NCI-H345 treated with DMSO at 0.1 percent for 48 hours (cell line): ENCODE measurements at regions not wholly inside any gene's neighbourhood (a gene's known extent, or its start where the extent isn't known, plus 50 kb on each side); places are given as distances from the start of the nearest gene placed in this dataset.

Source experiments
- DNase-seq: peaks from one replicate; lab custom pipeline; 2025; ENCODE audit not compliant: unreplicated experiment; lab: John Stamatoyannopoulos, UW

- no peak for DNase-seq
Measured at GRCh38 chrX:8314881-8315280, 143.8 kb upstream of the VCX2 start.

- DNase-seq: peak; percentile 1
Measured at GRCh38 chrX:8319359-8319758, 145.3 kb upstream of the VCX3B start.

GRCh38 chrX:8323356-8323755 lies 141.3 kb upstream of the VCX3B start:
- no peak for DNase-seq

GRCh38 chrX:8341814-8342590 lies 122.6 kb upstream of the VCX3B start:
- no peak for DNase-seq

- no peak for DNase-seq
Measured at GRCh38 chrX:8345473-8345872, 119.2 kb upstream of the VCX3B start.

GRCh38 chrX:8346060-8346459 lies 118.6 kb upstream of the VCX3B start:
- DNase-seq: no peak

GRCh38 chrX:8346892-8347291 lies 117.7 kb upstream of the VCX3B start:
- no peak for DNase-seq

- no peak for DNase-seq
Measured at GRCh38 chrX:8349816-8350544, 114.7 kb upstream of the VCX3B start.

GRCh38 chrX:8358302-8358701 lies 106.3 kb upstream of the VCX3B start:
- no peak for DNase-seq

- DNase-seq: no peak
Measured at GRCh38 chrX:8364369-8365141, 100.1 kb upstream of the VCX3B start.

GRCh38 chrX:8366481-8366880 lies 98.1 kb upstream of the VCX3B start:
- DNase-seq: no peak

- no peak for DNase-seq
Measured at GRCh38 chrX:8374041-8374825, 90.4 kb upstream of the VCX3B start.

GRCh38 chrX:8377041-8377440 lies 87.6 kb upstream of the VCX3B start:
- DNase-seq: no peak

- DNase-seq: no peak
Measured at GRCh38 chrX:8390771-8391170, 73.9 kb upstream of the VCX3B start.

- no peak for DNase-seq
Measured at GRCh38 chrX:8403988-8404387, 60.6 kb upstream of the VCX3B start.

- DNase-seq: no peak
Measured at GRCh38 chrX:8404471-8404870, 60.2 kb upstream of the VCX3B start.

GRCh38 chrX:8404926-8405325 lies 59.7 kb upstream of the VCX3B start:
- no peak for DNase-seq

- DNase-seq: no peak
Measured at GRCh38 chrX:8405631-8406030, 59.0 kb upstream of the VCX3B start.

GRCh38 chrX:8413279-8413678 lies 51.4 kb upstream of the VCX3B start:
- no peak for DNase-seq
